ENCODE measurements at regions not wholly inside any gene's neighbourhood (a gene's known extent, or its start where the extent isn't known, plus 50 kb on each side); places are given as distances from the start of the nearest gene placed in this dataset.
"Not testable (repeated sequence)": the region's sequence is repeated elsewhere in the genome, so short reads cannot be mapped to it uniquely, and the experiment has no call there.

- no peak for DNase-seq
These were observed 318.3 kb upstream of the RPS23 start for GRCh38 chr5:82596451-82596850.

GRCh38 chr5:82595113-82595512 is 317.0 kb upstream of the RPS23 start:
- DNase-seq: no peak

GRCh38 chr5:82594097-82594496 is 315.9 kb upstream of the RPS23 start:
- DNase-seq: no peak

GRCh38 chr5:82593481-82593880 is 315.3 kb upstream of the RPS23 start:
- no peak for DNase-seq

GRCh38 chr5:82591021-82591515 is 312.9 kb upstream of the RPS23 start:
- DNase-seq: no peak

- no peak for DNase-seq
These were observed 312.0 kb upstream of the RPS23 start for GRCh38 chr5:82590112-82590511.

- DNase-seq: no peak
These were observed 308.6 kb upstream of the RPS23 start for GRCh38 chr5:82586661-82587310.

- no peak for DNase-seq
These were observed 308.0 kb upstream of the RPS23 start for GRCh38 chr5:82586181-82586580.

- DNase-seq: no peak
These were observed 306.5 kb upstream of the RPS23 start for GRCh38 chr5:82584631-82585030.

GRCh38 chr5:82583331-82583730 is 305.2 kb upstream of the RPS23 start:
- not testable (repeated sequence) for DNase-seq

GRCh38 chr5:82564963-82565362 is 286.8 kb upstream of the RPS23 start:
- no peak for DNase-seq

- no peak for DNase-seq
These were observed 285.6 kb upstream of the RPS23 start for GRCh38 chr5:82563745-82564144.

GRCh38 chr5:82562696-82563240 is 284.6 kb upstream of the RPS23 start:
- DNase-seq: no peak

GRCh38 chr5:82561797-82562196 is 283.6 kb upstream of the RPS23 start:
- DNase-seq: no peak

- DNase-seq: no peak
These were observed 282.8 kb upstream of the RPS23 start for GRCh38 chr5:82560969-82561368.

GRCh38 chr5:82560561-82560960 is 282.4 kb upstream of the RPS23 start:
- DNase-seq: peak; percentile 4 to 12

GRCh38 chr5:82551840-82552385 is 273.8 kb upstream of the RPS23 start:
- DNase-seq: peak in 1 of 2 experiments; percentile 33

- DNase-seq: no peak
These were observed 273.0 kb upstream of the RPS23 start for GRCh38 chr5:82551192-82551591.

- DNase-seq: no peak
These were observed 271.1 kb upstream of the RPS23 start for GRCh38 chr5:82549263-82549662.

- no peak for DNase-seq
These were observed 265.9 kb upstream of the RPS23 start for GRCh38 chr5:82544004-82544403.

GRCh38 chr5:82540301-82540700 is 262.1 kb upstream of the RPS23 start:
- DNase-seq: no peak

GRCh38 chr5:82538339-82539034 is 260.3 kb upstream of the RPS23 start:
- DNase-seq: no peak

- no peak for DNase-seq
These were observed 259.6 kb upstream of the RPS23 start for GRCh38 chr5:82537687-82538306.

- DNase-seq: no peak
These were observed 256.8 kb upstream of the RPS23 start for GRCh38 chr5:82534986-82535385.

All from NCI-H524 (cell line).